HG02798 (cell line): ENCODE measurements at regions not wholly inside any gene's neighbourhood (a gene's known extent, or its start where the extent isn't known, plus 50 kb on each side); places are given as distances from the start of the nearest gene placed in this dataset.

Experiments
- ATAC-seq: cut with Tn5 transposase; IDR thresholded peaks from one replicate; pipeline ENCODE4 v1.9.1; 2021; ENCODE audit warnings: mild to moderate bottlenecking; ENCODE audit not compliant: unreplicated experiment, poor library complexity

DNA sequence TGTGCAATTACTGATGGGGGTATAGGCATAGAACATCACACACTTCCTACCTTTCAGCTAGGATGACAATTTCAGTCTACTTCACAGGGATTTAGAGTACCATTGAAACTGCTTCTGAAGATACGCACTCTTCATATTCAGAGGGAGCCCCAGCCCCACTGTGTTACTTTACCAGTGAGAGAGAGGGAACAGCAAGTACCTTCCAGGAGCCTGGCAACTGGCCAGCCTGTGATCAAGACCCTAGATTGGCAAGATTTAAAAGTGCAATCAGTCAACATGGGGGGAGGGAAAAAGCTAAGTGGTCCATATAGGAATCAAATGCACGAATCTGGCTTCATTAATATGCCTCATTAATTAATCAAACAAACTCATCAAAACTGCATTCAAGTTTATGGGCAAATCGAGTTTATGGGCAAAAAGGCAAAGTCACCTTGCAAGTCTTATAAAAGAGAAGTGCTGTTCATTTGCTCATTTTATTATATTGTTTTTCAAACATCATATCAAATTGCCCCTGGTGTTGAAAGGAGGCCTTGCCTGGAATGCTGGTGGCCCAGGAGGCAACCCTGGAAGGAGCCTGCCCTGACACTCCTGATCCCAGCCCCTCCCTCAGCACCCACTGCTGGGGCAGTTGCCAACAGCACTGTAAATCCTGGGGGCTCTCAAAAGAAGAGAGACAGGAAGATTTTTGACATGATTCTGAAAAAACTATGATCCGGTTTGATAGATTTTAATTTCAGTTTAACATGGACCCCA lies 184.9 kb upstream of the DPT start:
- ATAC-seq, result no peak

DNA sequence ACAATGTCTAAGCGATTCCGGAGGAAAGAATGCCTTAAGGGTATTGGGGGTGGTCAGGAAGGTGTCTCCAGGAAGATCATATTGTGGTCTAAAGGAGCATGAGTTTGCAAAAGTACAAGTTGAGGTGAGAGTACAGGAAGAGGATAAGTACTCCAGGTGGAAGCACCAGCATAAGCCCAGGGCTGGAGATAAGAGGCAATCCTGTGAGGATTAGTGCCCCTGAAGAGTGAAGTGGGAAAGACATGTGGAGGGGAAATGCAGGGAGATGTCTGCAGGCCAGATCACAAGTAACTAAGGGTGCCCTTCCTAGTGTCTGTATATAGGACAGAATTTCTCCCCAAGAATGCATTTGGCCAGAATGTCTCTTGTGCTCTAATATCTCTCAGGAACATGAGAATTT lies 188.3 kb upstream of the DPT start:
- no peak for ATAC-seq

DNA sequence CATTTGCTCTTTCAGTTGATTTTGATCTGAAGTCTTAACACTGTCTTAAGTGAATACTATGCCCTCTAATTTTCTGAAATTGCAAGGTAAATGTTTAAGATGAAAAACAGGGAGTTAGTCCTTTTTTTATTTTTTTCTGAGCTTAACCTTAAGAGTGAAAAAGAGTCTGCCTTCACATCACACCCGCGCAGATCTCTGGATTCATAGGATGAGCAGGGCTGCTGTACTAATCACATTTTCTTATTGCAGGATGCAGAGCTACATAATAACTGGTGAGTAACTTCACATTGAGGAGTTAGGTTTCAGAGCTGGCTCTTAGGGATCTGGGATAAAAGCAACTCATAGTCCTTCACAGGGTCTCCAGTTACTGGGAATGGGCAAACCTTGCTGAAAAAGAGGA lies 188.7 kb upstream of the ATP1B1 start:
- no peak for ATAC-seq

DNA sequence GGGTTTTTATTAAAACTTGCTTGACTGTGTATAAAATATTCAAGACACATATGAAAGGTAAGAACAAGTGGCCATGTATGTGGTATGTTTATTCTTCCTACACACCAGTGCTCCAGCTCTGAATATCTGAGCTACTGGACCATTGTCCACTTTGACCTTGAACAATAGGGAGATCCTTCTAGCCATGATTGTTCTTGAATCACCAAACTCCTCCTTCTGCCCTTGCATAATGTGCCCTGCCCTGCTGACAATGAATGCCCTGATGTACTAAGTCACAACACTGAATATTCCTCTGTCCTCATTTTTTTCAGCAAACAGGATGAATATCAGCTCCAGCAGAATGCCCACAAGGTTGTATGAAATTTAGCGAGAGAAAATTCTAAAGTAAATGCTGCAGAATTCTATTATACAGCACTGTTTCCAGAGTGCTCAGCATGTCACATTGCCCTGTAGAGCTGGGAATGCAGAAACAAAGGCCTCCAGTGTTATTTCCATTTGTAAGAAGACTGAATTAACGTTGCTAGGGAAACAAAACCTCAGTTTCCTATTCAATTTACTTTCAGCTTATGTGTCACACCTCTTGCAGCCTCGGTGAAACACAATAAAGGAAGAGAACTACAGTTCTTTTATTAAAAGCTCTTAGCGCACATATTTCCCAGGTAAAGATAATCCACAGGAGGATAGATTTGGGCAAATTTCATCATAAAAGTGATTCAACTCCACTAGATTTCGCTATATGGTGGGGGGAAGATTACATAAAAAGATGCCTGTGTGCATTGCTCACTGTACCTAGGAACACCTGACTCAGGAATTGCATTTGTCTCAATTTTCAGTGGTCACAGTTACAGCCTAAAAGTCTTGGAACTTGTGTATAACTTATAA lies 187.4 kb upstream of the ATP1B1 start:
- no peak for ATAC-seq

DNA sequence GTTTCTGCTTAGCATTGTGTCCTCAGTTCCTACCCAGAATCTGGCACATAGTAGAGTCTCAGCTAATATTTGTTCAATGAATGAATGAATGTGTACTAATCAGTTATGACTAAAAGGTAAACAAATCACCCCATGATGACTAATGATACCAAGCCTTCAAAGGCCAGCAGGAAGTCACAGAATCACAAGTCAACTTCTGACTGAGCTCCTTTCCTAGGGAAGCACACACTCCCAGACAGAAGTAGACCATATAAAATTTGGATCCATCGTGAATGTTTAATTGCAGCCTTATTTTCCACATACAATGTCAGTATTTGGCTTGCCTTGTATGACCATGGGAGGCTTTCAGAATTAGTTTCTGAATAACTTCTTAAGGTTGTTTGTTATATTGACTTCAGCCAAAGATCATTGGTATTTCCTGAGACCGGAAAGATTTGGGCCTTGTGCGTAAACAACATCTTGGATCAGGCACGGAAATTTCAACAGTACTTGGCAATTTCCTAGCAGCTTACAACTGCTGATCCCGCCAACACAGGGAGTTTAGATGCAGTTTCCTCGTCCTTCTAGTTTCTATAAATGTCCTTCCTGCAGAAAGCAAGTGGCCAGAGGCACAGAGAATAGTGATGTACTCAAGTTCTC lies 185.9 kb upstream of the ATP1B1 start:
- ATAC-seq, result no peak

DNA sequence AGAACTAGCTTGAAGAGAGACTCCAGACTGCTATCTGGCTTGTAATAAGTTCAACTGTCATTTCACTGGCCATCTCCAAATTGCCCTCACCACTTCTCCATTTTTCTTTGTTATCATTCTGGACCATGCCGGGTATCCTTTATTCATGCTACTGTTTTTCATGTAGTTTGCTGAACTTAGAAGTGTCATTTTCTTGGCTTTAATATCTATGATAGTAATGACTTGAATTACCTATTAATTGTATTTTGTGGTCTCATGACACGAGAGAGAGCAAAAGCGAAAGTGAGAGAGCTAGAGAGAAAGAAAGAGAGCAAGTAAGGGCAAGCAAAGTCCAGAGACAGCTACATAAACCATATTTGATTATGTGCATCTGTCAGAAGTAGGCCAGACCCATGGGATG lies 184.9 kb upstream of the ATP1B1 start:
- peak; percentile 81 for ATAC-seq

DNA sequence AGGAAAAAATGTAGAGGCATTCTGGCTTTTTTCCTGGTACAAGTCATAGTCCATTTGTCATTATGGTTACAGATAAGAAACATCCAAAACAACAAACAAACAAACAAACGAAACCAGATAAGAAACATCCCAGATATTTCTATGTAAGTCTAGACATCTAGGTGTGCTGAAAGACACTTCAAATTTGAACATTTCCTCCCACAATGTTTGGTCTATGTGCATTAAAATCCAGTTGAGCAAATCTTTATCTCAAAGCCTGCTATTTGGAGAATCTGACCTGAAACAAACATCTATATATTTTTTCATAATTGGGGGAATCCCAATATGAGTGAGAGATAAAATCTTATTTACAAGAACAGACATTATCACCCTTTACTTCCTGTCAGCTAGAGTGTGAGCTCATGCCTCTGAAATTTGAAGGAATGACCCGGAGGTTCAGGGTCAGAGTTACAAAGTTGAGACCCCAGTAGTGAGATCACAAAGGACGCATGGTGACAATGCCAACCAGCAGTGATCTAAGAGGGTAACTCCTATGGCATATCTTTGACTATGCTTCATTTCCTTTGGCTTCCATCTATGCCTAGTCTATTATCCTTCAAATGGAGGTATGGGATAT lies 182.9 kb upstream of the ATP1B1 start:
- ATAC-seq, result no peak

DNA sequence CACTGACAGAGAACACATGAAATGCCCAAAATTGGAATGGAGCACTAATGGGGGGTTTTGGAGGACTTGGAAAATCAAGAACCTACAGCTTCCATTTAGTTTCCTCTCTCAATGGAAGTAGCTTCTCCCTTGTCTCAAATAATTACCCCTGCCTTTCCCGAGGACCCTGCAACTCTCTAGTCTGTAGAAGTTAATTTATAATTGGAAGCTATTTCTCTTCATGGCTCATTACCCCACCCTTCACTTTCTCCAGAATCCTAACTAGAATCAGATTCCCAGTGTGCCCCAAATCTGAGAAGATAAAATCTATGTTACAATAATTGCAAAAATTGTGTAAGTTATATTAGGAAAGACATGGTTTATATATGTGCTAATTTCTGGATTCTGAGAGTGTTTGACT lies 181.5 kb upstream of the ATP1B1 start:
- no peak for ATAC-seq

DNA sequence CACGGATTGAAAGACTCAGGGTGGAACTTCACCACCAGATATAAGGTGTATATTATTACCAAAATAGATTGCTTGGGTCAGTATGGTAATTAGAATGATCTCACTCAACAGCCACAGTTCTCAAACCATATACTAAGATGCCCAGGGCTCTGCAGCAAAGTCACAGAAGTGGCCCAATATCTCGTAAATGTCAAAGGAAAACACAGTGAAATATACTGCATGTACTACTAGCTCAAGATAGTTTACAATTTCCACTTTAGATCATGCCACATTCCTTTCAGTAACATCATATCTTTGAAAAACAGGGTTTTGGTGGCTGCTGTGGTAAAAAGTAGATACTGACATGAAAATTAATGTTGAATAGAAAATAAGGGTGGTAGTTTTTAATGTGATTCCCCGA lies 180.3 kb upstream of the ATP1B1 start:
- ATAC-seq, result no peak

DNA sequence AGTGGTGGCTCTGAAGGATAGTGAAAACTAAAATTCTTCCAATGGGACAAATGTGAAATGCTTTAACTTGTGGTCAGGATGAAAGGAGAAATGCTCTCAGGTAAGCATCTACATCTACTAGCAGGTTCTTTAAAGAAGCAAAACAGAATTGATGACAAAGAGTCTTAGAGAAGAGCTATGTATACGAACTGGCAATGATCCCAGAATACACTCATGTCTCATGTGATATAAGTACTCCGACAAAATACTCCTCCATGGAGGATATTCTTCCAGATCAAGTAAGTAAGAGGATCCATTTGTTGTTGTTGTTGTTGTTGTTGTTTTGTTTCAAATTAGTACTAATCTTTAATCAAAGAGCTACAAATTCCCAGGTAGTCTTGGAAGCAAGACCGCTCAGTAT lies 174.0 kb upstream of the ATP1B1 start:
- ATAC-seq, result no peak

DNA sequence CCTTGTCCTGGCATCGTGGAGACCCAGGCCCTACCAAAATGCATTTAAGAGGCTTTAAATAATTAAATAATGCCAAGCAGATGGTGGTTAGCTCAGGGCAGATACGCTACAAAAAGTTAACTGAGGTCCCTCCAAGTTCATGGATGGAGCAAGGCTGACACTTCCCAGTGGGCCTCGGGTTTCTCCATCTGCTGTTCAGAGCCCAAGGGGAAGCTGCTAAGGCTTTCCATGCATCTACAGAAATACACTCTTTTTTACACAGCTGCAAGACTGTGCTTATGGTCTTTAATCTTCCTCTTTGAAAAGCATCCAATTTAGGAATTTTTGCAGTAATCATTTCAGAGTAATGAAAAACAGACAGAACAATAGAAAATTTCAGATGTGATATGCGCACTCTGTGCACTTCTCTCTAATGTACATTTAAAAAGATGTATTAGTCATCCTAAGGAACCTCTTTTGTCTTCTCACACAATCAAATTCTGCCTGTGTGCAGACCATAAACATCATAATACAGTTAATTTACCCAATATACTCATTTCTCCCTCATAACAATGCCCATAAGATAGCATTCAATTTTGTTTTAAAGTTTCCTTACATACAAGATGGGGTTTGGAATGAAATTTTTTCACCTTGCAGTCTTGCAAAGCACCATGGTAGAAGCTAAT lies 173.2 kb upstream of the ATP1B1 start:
- no peak for ATAC-seq

DNA sequence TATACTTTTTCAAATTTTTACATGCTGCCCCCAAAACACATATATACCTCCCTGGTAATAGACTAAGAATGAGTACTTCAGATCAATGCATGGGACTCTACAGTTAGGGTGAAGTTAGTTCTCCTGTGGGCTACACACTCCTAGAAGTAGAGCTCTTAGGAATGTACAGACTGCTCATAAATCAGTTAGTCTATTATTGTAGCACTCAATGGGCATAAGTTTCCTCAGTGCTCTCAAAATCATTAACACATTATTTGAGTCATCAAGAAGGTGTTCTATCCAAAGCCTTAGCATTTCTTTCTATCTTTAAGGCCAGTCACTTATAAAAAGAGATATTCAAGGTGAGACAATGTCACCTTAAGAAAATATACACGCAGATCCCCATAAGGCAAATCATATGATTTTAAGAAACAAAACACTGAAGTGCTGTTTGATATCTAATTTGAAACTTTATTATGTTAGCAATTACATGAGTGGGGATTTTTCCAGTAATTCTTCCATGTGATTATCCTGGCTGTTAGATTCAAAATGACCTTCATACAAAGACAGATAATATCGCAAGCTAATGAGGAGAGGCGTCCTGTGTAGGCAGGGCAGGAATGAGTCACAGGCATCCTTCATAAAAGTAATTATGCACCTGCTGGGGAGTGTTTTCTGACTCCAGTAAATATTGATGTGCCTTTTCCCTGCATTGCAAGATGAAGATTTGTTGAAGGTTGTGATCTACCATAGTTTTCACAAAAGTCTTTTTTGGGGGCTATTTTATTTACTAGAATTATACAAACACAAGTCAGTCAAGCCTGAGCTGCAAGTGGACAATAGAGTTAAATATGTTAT lies 167.2 kb upstream of the ATP1B1 start:
- ATAC-seq, result no peak

DNA sequence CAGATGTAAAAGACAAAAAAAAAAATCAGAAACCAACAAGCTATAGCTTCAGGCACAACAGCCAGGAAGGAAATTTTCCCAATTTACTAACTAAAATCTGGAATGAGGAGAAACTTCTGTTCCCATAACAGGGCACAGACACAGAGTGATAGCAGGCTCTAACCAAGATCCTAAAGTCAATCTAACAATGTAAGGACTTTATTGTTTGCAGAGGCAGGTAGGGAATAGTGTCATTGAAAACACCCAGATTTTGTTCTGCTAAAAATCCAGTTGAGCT lies 166.6 kb upstream of the ATP1B1 start:
- ATAC-seq, result no peak

DNA sequence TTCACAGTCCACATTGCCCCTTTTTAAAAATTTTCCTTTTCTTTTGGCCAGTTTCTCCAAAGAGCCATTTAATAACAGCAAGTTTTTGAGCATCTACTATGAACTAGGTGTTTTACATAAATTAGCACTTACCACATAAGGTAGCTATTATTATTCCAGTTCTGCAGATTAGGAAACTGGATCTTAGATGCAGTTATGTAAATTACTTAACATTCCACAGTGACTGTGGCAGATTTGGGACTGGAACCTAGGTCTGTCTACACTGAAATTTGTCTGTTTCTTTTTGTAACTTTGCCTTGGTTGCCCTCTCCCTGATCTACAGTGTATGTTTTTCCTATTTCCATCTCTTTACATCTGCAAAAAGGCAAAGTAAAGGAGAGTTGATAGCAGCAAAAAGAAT lies 164.8 kb upstream of the ATP1B1 start:
- no peak for ATAC-seq

DNA sequence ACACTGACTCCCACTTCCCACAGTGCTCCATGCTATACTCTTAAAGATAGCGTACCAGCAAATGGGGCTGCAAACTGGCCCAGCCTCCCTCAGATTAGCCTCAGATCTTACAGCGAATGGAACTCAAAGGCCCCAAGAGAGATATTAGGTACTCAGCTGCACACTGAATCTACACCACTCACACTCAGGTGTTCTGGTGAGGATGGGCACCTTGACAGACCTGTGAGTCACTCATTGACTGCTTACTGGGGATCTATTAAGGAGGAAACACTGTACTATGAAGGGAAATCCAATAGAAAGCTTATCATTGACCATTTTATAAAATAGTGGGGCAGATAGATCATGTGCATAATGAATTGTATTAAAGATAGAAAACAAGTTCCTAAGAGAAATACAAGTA lies 164.3 kb upstream of the ATP1B1 start:
- ATAC-seq, result no peak

DNA sequence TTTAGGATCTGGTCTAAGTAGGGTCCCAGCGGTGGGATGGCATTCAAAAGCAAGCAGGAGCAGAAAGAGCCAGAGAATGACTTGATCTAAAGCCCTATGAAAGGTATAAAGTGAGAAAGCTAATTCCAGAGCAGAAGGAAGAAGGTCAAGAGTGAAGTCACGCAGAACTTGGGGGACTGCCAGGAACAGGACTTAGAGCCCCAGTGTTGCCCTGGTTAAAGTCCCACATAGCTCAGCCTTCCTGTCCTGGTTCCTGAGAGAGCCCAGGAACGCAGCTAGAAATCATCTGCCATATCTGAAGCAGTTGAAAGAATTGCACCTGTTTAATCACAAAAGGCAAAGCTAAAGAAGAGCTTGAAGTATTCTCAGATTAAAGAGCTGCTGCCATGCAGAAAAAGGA lies 160.6 kb upstream of the ATP1B1 start:
- no peak for ATAC-seq

DNA sequence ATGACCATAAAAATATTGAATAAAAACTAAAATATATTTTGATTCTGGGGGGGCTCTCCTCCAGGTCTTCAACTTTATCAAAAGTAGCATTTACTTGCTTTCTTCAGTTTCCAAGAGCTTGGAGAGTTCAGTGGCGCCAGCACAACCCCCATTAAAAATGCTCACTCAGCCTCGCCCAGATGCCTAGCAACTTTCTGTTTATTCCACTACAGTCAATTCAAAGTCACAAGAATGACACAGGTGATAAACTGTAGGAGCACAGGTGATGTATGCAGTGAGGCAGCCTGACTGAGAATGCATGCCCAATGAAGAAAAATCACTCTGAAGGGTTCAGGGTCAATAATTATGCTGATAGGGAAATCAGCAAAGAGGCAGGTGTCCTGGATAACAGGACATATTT lies 159.4 kb upstream of the ATP1B1 start:
- no peak for ATAC-seq

DNA sequence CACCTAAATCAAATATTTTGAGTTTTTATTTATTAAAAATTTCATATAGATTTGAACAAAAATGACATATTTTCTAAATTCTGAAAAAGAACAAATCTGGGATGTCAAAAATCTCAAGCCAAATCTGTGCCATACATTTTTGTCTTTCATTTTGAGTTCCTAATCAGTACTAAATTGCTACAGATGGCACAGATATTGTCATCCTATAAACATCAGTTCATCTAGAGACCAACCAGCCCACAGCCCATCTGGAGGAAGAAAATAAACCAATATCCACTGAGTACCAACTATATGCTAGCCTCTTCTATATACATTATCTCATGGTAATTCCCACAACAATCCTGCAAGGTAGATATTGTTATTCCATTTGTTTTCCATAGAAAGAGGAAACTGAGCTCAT lies 156.8 kb upstream of the ATP1B1 start:
- ATAC-seq, result no peak

DNA sequence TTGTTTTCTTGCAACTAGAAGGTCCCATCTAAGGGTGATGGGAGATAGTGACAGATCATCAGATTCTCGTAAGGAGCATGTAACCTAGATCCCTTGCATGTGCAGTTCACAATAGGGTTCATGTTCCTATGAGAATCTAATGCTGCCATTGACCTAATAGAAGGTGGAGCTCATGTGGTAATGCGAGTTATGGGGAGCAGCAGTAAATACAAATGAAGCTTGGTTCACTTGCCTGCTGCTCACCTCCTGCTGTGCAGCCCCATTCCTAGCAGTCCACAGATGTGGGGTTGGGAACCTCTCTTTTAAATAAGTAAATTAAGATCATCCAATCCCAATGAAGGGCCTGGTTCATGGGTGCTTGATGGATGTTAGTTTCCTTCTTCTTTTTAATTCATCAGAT lies 148.7 kb upstream of the ATP1B1 start:
- ATAC-seq, result no peak
